Muscle of leg (tissue), 3 donors: ENCODE measurements at regions not wholly inside any gene's neighbourhood (a gene's known extent, or its start where the extent isn't known, plus 50 kb on each side); places are given as distances from the start of the nearest gene placed in this dataset.
"Not testable (repeated sequence)": the region's sequence is repeated elsewhere in the genome, so short reads cannot be mapped to it uniquely, and the experiment has no call there.

Source experiments
- DNase-seq: peaks from one replicate; pipeline ENCODE4 v3.0.0; 2013
- H3K27ac ChIP-seq: one replicate; pipeline ENCODE4 v1.5.1; 2013; ENCODE audit warnings: mild to moderate bottlenecking, low read length, control low read depth
- H3K27me3 ChIP-seq: one replicate; pipeline ENCODE4 v1.6.1; 2013; ENCODE audit warnings: low read length; ENCODE audit not compliant: control insufficient read depth, insufficient read depth
- H3K36me3 ChIP-seq: one replicate; pipeline ENCODE4 v1.6.1; 2013; ENCODE audit warnings: low read length; ENCODE audit not compliant: control insufficient read depth, insufficient read depth
- H3K4me1 ChIP-seq: one replicate; pipeline ENCODE4 v1.6.1; 2013; ENCODE audit warnings: low read length; ENCODE audit not compliant: control insufficient read depth, insufficient read depth
- H3K4me3 ChIP-seq: one replicate; pipeline ENCODE4 v1.5.1; 2013; ENCODE audit warnings: low read length, control low read depth
- H3K9me3 ChIP-seq: replicated peaks from 2 replicates; pipeline ENCODE4 v1.6.1; 2013; ENCODE audit warnings: low read depth, low read length; ENCODE audit not compliant: control insufficient read depth
- WGBS: methylation state at CpG from one replicate; pipeline ENCODE4 v1.1.5; 2013; ENCODE audit warnings: missing lambda C conversion rate; ENCODE audit not compliant: insufficient coverage; 5-methylcytosine and 5-hydroxymethylcytosine counted together

GRCh38 chr7:19293431-19293830 is 148.2 kb upstream of the FERD3L start:
- no peaks in the 10 kb centered on the region for H3K36me3 ChIP-seq
- peak; percentile 3 for DNase-seq
- H3K9me3 ChIP-seq: no peaks in the 10 kb centered on the region
- H3K4me3 ChIP-seq: no peak overlapping the region
- no peak overlapping the region for H3K27ac ChIP-seq
- WGBS: 79% methylated on average over 3 of the region's 3 CpGs
- H3K4me1 ChIP-seq: peaks cover 7% of the 10 kb centered on the region
- H3K27me3 ChIP-seq: no peaks in the 10 kb centered on the region

GRCh38 chr7:19290968-19291367 is 145.7 kb upstream of the FERD3L start:
- DNase-seq: no peak
- Histone ChIP-seq H3K4me1 (peaks cover 7% of the 10 kb centered on the region), H3K27me3 (no peaks in the 10 kb centered on the region), H3K9me3 (no peaks in the 10 kb centered on the region), H3K4me3 (no peak overlapping the region), H3K36me3 (no peaks in the 10 kb centered on the region), H3K27ac (no peak overlapping the region)

GRCh38 chr7:19290066-19290465 is 144.8 kb upstream of the FERD3L start:
- Histone ChIP-seq H3K4me1 (peaks cover 7% of the 10 kb centered on the region), H3K27me3 (no peaks in the 10 kb centered on the region), H3K36me3 (no peaks in the 10 kb centered on the region), H3K9me3 (no peaks in the 10 kb centered on the region), H3K27ac (no peak overlapping the region), H3K4me3 (no peak overlapping the region)
- no CpG with 5 or more reads among the region's 1 CpG for WGBS
- DNase-seq: no peak

- Histone ChIP-seq H3K36me3 (no peaks in the 10 kb centered on the region), H3K9me3 (no peaks in the 10 kb centered on the region), H3K4me1 (no peaks in the 10 kb centered on the region), H3K27ac (no peak overlapping the region), H3K27me3 (no peaks in the 10 kb centered on the region), H3K4me3 (no peak overlapping the region)
- no peak for DNase-seq
- no CpG with 5 or more reads among the region's 3 CpGs for WGBS
These were observed 139.5 kb upstream of the FERD3L start for GRCh38 chr7:19284596-19285300.

- Histone ChIP-seq H3K36me3 (no peaks in the 10 kb centered on the region), H3K9me3 (no peaks in the 10 kb centered on the region), H3K4me1 (no peaks in the 10 kb centered on the region), H3K27ac (no peak overlapping the region), H3K27me3 (no peaks in the 10 kb centered on the region), H3K4me3 (no peak overlapping the region)
- DNase-seq: no peak
- no CpG with 5 or more reads among the region's 1 CpG for WGBS
These were observed 138.9 kb upstream of the FERD3L start for GRCh38 chr7:19284136-19284535.

- Histone ChIP-seq H3K9me3 (no peaks in the 10 kb centered on the region), H3K27ac (no peak overlapping the region), H3K36me3 (no peaks in the 10 kb centered on the region), H3K4me3 (no peak overlapping the region), H3K4me1 (no peaks in the 10 kb centered on the region), H3K27me3 (no peaks in the 10 kb centered on the region)
- DNase-seq: no peak
These were observed 129.8 kb upstream of the FERD3L start for GRCh38 chr7:19275000-19275399.

GRCh38 chr7:19272329-19272728 is 127.1 kb upstream of the FERD3L start:
- not testable (repeated sequence) for DNase-seq
- WGBS: no CpG with 5 or more reads among the region's 6 CpGs

GRCh38 chr7:19269301-19269700 is 124.1 kb upstream of the FERD3L start:
- DNase-seq: no peak
- H3K9me3 ChIP-seq: no peaks in the 10 kb centered on the region
- H3K27ac ChIP-seq: no peak overlapping the region
- no peaks in the 10 kb centered on the region for H3K27me3 ChIP-seq
- H3K36me3 ChIP-seq: no peaks in the 10 kb centered on the region
- no peak overlapping the region for H3K4me3 ChIP-seq
- H3K4me1 ChIP-seq: no peaks in the 10 kb centered on the region

More at GRCh38 chr7:19272329-19272728, 127.1 kb upstream of the FERD3L start:
- not testable (repeated sequence) for H3K9me3 ChIP-seq, H3K4me1 ChIP-seq, H3K4me3 ChIP-seq, H3K27ac ChIP-seq, H3K27me3 ChIP-seq, H3K36me3 ChIP-seq

- H3K27me3 ChIP-seq: no peaks in the 10 kb centered on the region
- H3K4me3 ChIP-seq: no peak overlapping the region
- no peak for DNase-seq
- no peaks in the 10 kb centered on the region for H3K4me1 ChIP-seq
- no peaks in the 10 kb centered on the region for H3K36me3 ChIP-seq
- no peak overlapping the region for H3K27ac ChIP-seq
- WGBS: no CpG with 5 or more reads among the region's 2 CpGs
- H3K9me3 ChIP-seq: no peaks in the 10 kb centered on the region
These were observed 123.5 kb upstream of the FERD3L start for GRCh38 chr7:19268737-19269136.

- Histone ChIP-seq H3K9me3 (no peaks in the 10 kb centered on the region), H3K4me3 (no peak overlapping the region), H3K36me3 (no peaks in the 10 kb centered on the region), H3K27ac (no peak overlapping the region), H3K27me3 (no peaks in the 10 kb centered on the region), H3K4me1 (no peaks in the 10 kb centered on the region)
- no CpG with 5 or more reads among the region's 2 CpGs for whole genome bisulfite sequencing
- peak; percentile 61 for DNase-seq
These were observed 117.6 kb upstream of the FERD3L start for GRCh38 chr7:19262826-19263225.

GRCh38 chr7:19249281-19249680 is 104.1 kb upstream of the FERD3L start:
- H3K4me3 ChIP-seq: no peak overlapping the region
- no peaks in the 10 kb centered on the region for H3K9me3 ChIP-seq
- no peaks in the 10 kb centered on the region for H3K36me3 ChIP-seq
- DNase-seq: no peak
- WGBS: no CpG with 5 or more reads among the region's 4 CpGs
- H3K4me1 ChIP-seq: no peaks in the 10 kb centered on the region
- H3K27ac ChIP-seq: no peak overlapping the region
- no peaks in the 10 kb centered on the region for H3K27me3 ChIP-seq
